ENCODE measurements at regions not wholly inside any gene's neighbourhood (a gene's known extent, or its start where the extent isn't known, plus 50 kb on each side); places are given as distances from the start of the nearest gene placed in this dataset.

GRCh38 chrX:36650622-36651021 is 357.5 kb upstream of the FAM47C start:
- 52 to 57% methylated on average over 3 of the region's 3 CpGs for WGBS, 2 donors
- no peak for DNase-seq
- no peak for ATAC-seq
- H3K4me1 ChIP-seq = no peaks in the 10 kb centered on the region
- TF ChIP-seq POLR2A (IDR thresholded peaks at IDR 0.05) (no peak), CTCF (IDR thresholded peaks at IDR 0.05) (no peak)
- intact Hi-C loops (cut with DNase I) = no loop called here
- H3K9me3 ChIP-seq = no peaks in the 10 kb centered on the region
- H3K27ac ChIP-seq = no peak overlapping the region
- H3K4me3 ChIP-seq = no peak overlapping the region
- H3K36me3 ChIP-seq (replicated peaks in 1 of 2; ENCODE audit: insufficient read depth in 1 of 2, low read depth in 2 of 2) = no peaks in the 10 kb centered on the region
- no peaks in the 10 kb centered on the region for H3K27me3 ChIP-seq

- H3K9me3 ChIP-seq = no peaks in the 10 kb centered on the region
- H3K27ac ChIP-seq = no peak overlapping the region
- WGBS, 2 donors = 25 to 45% methylated on average over 1 of the region's 1 CpG
- TF ChIP-seq CTCF (IDR thresholded peaks at IDR 0.05) (no peak), POLR2A (IDR thresholded peaks at IDR 0.05) (no peak)
- H3K27me3 ChIP-seq = no peaks in the 10 kb centered on the region
- H3K4me3 ChIP-seq = no peak overlapping the region
- no peaks in the 10 kb centered on the region for H3K36me3 ChIP-seq (replicated peaks in 1 of 2; ENCODE audit: insufficient read depth in 1 of 2, low read depth in 2 of 2)
- no peak for DNase-seq
- H3K4me1 ChIP-seq = no peaks in the 10 kb centered on the region
- no peak for ATAC-seq
- intact Hi-C loops (cut with DNase I) = no loop called here
Measured at GRCh38 chrX:36683507-36683906, 324.7 kb upstream of the FAM47C start.

GRCh38 chrX:36684053-36684452 is 324.1 kb upstream of the FAM47C start:
- Histone ChIP-seq H3K4me3 (no peak overlapping the region), H3K4me1 (no peaks in the 10 kb centered on the region), H3K36me3 (replicated peaks in 1 of 2; ENCODE audit: insufficient read depth in 1 of 2, low read depth in 2 of 2) (no peaks in the 10 kb centered on the region), H3K9me3 (no peaks in the 10 kb centered on the region), H3K27ac (no peak overlapping the region), H3K27me3 (no peaks in the 10 kb centered on the region)
- DNase-seq = no peak
- intact Hi-C loops (cut with DNase I) = no loop called here
- ATAC-seq = no peak
- TF ChIP-seq POLR2A (IDR thresholded peaks at IDR 0.05) = no peak
- peak in 1 of 7 experiments; percentile 4 for TF ChIP-seq CTCF (IDR thresholded peaks at IDR 0.05)

- DNase-seq = no peak
- H3K36me3 ChIP-seq (replicated peaks in 1 of 2; ENCODE audit: insufficient read depth in 1 of 2, low read depth in 2 of 2) = no peaks in the 10 kb centered on the region
- no peak for TF ChIP-seq POLR2A (IDR thresholded peaks at IDR 0.05)
- no peak for TF ChIP-seq CTCF (IDR thresholded peaks at IDR 0.05)
- intact Hi-C loops (cut with DNase I) = no loop called here
- H3K9me3 ChIP-seq = no peaks in the 10 kb centered on the region
- H3K4me1 ChIP-seq = no peaks in the 10 kb centered on the region
- WGBS, 2 donors = 83% methylated on average over 3 of the region's 3 CpGs; no CpG with 5 or more reads in 1 of the 2 donors
- no peak overlapping the region for H3K27ac ChIP-seq
- no peak for ATAC-seq
- H3K27me3 ChIP-seq = no peaks in the 10 kb centered on the region
- no peak overlapping the region for H3K4me3 ChIP-seq
Measured at GRCh38 chrX:36721990-36722389, 286.2 kb upstream of the FAM47C start.

GRCh38 chrX:36753602-36754001 is 254.6 kb upstream of the FAM47C start:
- 81 to 88% methylated on average over 2 of the region's 2 CpGs for WGBS, 2 donors
- Histone ChIP-seq H3K36me3 (replicated peaks in 1 of 2; ENCODE audit: insufficient read depth in 1 of 2, low read depth in 2 of 2) (no peaks in the 10 kb centered on the region), H3K4me1 (no peaks in the 10 kb centered on the region), H3K9me3 (no peaks in the 10 kb centered on the region), H3K27ac (no peak overlapping the region), H3K4me3 (no peak overlapping the region), H3K27me3 (no peaks in the 10 kb centered on the region)
- DNase-seq = no peak
- intact Hi-C loops (cut with DNase I) = no loop called here
- TF ChIP-seq POLR2A (IDR thresholded peaks at IDR 0.05) = no peak
- TF ChIP-seq CTCF (IDR thresholded peaks at IDR 0.05) = no peak
- no peak for ATAC-seq

Measured in body of pancreas (tissue), 4 donors.